ENCODE measurements at regions not wholly inside any gene's neighbourhood (a gene's known extent, or its start where the extent isn't known, plus 50 kb on each side); places are given as distances from the start of the nearest gene placed in this dataset.
"Not testable (repeated sequence)": the region's sequence is repeated elsewhere in the genome, so short reads cannot be mapped to it uniquely, and the experiment has no call there.

GRCh38 chr9:31700252-31701045, 684.0 kb upstream of the ACO1 start:
- DNase-seq: no peak

- no peak for DNase-seq
Observed at GRCh38 chr9:31702957-31703356, 681.5 kb upstream of the ACO1 start.

GRCh38 chr9:31715250-31715649, 669.2 kb upstream of the ACO1 start:
- no peak for DNase-seq

DNA sequence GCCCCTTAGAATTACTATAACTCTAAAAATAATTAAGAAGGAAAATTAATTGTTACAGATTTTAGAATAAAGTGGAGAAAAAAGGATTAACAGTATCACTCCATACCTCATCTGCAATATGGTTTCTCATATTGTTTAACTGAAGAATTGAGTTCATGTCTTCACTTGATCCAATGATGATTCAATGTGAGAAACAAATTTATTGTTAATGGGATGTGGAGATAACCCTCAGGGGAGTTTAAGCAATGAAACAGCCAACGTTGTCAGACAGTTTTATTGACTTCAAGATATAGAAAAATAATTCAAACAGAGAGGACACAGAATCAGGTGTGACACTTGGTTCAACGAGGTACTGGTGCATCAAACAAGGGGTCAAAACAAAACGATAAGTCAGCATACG, 665.2 kb upstream of the ACO1 start:
- DNase-seq: no peak

GRCh38 chr9:31730398-31730797, 654.0 kb upstream of the ACO1 start:
- no peak for DNase-seq

GRCh38 chr9:31733166-31733565, 651.3 kb upstream of the ACO1 start:
- DNase-seq: no peak

DNA sequence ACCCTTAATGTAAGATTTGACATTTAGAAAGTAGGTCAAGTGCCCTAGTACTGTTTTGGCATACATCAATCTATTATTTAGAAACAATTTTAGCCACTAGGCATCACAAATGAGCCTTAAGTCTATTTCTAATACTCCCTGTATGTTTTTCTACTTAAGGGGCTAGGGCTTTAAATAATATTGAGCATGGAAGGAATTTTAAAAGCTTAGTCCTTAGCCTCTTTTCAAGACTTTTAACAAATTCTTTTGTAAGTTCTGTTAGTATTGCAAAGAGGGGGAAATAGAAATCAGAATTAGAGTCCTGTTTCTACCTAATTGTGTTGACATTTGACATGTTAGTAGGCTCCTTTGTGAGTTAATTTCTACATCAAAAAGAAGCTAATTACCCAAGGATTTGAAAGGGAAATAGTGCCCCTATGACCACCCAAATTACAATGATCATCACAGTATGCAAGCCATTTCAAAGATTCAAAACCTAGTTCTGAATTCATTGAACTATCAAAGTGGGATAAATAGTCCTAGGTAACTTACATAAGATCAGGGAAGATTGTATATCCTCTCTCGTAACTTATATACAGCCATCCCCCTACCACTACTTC, 647.8 kb upstream of the ACO1 start:
- no peak for DNase-seq

- no peak for DNase-seq
Observed at GRCh38 chr9:31740705-31741104, 643.7 kb upstream of the ACO1 start.

- no peak for DNase-seq
Observed at GRCh38 chr9:31744589-31744988, 639.9 kb upstream of the ACO1 start.

- no peak for DNase-seq
Observed at GRCh38 chr9:31745468-31745867, 639.0 kb upstream of the ACO1 start.

DNA sequence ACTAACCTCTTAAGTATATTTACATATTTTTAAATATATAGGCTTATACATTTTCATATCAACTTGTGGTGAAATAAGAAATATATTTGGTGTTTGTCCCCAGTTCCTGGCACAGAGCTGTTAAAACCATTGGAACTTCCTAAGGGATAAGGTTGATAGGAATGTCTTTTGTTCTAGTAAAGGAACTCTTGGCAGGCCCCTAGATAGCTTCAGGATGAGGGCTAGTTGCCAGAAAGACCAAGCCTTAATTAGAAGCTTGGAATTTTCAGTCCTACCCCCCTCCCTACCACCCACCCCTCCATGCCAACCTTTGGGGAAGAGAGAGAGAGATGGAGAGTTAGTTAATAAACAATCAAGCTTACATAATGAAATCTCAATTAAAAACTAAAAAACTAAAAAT, 638.6 kb upstream of the ACO1 start:
- no peak for DNase-seq

DNA sequence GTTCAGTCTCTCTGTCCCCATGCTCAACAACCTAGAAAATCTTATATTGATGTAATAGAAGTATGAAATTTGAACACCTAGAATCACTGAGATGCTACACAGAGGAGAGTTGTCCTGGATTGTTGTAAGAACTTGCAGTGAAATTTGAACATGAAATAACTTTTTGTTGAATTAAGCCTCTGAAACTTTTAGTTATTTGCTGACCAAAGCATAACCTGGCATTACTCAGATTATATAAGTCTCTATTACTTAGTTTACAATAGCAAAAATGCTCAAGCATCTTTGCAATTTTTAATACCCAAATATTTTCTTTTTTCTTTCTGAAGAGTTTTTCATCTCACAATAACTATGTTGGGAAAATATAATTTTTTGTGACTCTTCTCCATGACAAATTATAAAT, 630.7 kb upstream of the ACO1 start:
- DNase-seq: no peak

GRCh38 chr9:31759703-31760102, 624.7 kb upstream of the ACO1 start:
- peak; percentile 16 for DNase-seq

DNA sequence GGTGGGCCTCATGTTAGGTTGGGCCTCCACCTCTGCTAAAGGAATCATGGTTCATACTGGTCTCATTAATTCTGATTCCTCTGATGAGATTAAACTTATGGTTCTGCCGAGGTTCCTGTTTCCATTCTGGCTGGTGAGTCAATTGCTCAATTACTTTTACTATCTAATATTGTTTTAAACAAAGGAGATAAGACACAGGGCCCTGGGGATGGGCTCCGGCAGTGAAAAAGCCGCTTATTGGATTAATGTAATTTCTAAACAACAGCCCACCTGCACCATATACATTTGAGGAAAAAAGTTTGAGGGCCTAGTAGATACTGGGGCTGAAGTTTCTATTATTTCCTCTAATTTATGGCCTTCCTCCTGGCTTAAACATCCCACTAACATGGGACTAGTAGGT, 610.4 kb upstream of the ACO1 start:
- DNase-seq: not testable (repeated sequence)

GRCh38 chr9:31774571-31774970, 609.9 kb upstream of the ACO1 start:
- no peak for DNase-seq

GRCh38 chr9:31776471-31776870, 608.0 kb upstream of the ACO1 start:
- DNase-seq: no peak

- no peak for DNase-seq
Observed at GRCh38 chr9:31783491-31783890, 601.0 kb upstream of the ACO1 start.

DNA sequence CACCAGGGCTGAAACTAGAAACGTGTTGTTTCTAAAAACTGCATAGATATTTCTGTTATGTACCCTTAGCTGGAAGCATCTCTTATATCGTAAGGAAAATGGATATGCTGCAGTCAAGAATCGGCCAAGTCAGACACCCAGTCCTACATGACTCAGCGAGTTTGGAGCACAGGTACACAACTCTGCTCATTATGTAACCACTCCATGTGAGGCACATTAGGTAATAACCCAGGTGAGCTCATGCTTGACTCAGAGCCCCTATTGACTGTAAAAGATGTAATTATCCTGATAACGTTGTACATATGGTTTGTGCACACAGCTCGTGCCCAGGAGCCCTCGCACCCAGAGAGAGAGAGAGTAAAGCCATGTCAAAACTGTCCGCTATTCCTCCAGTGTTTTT, 593.7 kb upstream of the ACO1 start:
- DNase-seq: no peak

DNA sequence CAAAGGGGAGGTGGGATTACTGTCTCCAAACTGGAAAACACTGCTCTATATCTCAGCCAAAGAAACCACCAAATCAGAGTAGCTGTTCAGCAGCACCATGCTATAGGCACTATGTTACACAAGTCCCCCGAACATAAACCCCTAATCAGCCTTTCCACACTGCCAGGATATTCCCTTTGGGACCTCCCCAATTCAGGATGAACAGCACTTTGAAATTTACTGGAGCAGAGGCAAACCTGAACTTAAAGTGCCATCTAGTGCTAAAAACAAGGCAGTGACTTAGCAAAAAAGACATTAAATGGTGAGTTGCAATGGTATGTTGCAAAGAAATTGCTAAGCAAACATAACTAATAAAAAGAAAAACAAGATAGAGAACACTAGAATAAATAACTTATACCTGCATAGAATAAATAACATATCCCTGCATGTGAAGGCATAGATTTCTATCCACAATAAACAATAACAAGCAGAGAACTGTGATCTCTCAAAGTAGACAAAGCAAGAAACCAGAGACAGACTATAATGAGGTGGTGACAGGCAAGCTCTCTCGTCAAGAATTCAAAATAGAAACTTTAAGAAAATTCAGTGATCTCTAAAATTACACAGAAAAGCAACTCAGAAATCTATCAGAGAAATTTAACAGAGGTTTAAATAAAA, 584.4 kb upstream of the ACO1 start:
- DNase-seq: no peak

DNA sequence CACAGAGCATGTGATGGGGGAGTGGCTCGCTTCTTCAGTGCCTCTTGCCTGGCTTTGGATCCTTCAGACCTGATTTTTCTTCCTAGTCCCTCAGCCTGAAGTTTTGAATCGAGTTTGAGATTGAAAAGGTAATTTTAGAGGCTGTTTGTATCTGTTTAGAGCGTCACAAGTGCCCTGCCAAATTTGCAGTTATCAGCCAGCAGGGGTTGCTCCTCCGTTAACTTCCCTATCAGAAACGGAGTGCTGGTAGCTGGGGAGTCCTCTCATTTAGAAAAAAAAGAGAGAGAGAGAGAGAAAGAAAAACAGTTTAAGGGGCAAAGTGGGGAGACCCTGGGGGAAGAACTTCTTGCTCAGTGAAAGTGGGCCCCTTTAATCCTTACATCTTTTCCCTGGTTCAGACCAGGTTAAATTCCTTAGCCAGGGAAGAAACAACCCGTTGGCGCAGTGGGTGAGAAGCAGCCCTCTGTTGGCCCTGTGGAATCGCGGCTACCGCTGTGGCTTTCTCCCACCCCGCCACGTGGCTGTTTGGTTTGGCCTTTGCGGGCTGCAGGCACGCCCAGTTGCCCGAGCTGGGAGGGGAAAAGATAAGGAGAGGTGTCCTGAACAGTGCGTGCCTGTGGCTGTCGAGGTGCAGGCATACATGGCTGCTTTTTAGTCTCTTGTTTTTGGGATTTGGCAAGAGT, 576.7 kb upstream of the ACO1 start:
- no peak for DNase-seq

DNA sequence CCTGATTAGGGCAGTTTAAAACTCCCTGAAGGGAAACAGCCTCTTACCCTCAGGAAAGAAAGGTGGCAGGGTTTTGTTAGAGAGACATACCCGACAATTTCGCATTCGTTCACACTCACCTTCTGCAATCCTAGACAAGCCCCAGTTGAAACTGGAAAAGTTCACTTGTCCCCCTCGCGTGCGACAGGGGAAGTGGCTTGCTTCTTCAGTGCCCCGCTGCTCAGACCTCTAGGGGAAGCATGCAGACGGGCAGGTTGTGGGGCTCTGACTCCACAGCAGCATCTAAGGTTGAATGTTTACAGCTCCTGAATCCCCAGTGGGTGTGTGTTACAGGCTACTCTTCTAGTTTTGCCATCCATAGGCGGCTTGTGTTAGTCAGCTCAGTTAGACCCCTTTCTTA, 575.7 kb upstream of the ACO1 start:
- no peak for DNase-seq

GRCh38 chr9:31820426-31820825, 564.0 kb upstream of the ACO1 start:
- no peak for DNase-seq

DNA sequence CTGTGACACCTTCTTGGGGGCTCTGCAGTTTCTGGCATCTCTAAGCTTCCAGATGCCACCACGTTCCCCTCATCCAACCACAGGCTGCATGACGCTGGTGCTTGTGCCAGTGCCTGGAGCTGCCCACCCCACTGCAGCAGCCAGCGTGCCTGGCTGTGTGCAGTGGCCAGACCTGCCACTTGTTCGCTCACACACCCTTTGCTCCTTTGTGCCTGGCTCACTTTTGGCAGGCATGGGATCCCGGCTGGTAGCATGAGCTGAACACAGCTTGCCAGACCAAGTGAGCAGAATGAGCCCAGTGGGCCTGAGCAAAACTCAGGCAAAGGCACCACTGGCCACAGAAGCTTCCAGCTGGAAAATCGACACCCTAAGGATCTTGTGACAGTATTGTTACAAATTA, 562.9 kb upstream of the ACO1 start:
- DNase-seq: no peak

- no peak for DNase-seq
Observed at GRCh38 chr9:31823365-31823764, 561.1 kb upstream of the ACO1 start.

All from SIG-M5 (cell line).